WI38 (cell line): ENCODE measurements at regions not wholly inside any gene's neighbourhood (a gene's known extent, or its start where the extent isn't known, plus 50 kb on each side); places are given as distances from the start of the nearest gene placed in this dataset.

Experiments
- H3K4me3 ChIP-seq: 2 replicates; pipeline ENCODE4 v1.5.1; 2011; ENCODE audit warnings: low read depth, mild to moderate bottlenecking, control low read depth, low read length
- CTCF ChIP-seq: IDR thresholded peaks from 2 replicates; pipeline ENCODE4 v1.5.1; 2012; ENCODE audit warnings: low read depth, mild to moderate bottlenecking, control low read depth, low read length

- no peak overlapping the region for H3K4me3 ChIP-seq
- TF ChIP-seq CTCF, result no peak
Measured at GRCh38 chr1:213647864-213648650, 339.7 kb upstream of the PROX1 start.

DNA sequence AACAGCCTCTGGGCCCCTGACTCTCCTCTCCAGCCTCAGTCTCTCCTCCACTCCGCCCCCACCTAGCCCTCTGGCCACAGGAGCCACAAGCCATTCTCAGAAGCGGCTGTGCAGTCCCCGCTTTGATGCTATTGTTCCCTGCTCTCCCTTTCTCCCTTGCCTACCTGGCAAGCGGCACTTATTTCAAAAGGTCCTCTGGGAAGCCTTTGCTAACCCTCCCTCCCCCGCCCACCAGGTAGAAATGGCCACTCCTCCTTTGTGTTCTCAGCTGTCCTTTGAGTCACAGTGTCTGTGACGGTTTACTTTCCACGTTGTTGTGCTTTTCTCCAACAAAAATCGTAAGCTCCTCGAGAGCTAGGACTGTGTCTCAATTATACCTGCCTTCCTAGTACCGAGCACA lies 338.4 kb upstream of the PROX1 start:
- TF ChIP-seq CTCF, result no peak
- H3K4me3 ChIP-seq, result no peak overlapping the region

DNA sequence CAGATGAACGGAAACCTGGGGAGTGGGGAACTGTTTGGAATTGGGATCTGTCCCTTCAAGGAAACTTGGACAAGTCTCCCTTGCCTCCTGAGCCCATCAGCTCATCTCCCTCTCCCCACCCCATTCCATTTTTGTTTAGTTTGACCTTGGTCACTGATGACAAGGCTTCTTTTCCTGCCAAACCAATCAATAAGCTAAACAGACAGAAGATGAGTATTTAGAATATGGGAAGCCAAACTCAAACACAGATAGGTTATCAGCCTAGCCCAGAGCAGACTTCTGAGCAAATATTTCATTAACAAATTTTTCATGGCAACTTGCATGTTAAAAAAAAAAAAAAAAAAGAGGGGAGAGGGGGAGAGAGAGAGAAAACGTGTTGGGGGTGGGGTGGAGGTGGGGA lies 337.2 kb upstream of the PROX1 start:
- no peak for TF ChIP-seq CTCF
- H3K4me3 ChIP-seq, result no peak overlapping the region

- no peak overlapping the region for H3K4me3 ChIP-seq
- TF ChIP-seq CTCF, result no peak
Measured at GRCh38 chr1:213651077-213651476, 336.7 kb upstream of the PROX1 start.

DNA sequence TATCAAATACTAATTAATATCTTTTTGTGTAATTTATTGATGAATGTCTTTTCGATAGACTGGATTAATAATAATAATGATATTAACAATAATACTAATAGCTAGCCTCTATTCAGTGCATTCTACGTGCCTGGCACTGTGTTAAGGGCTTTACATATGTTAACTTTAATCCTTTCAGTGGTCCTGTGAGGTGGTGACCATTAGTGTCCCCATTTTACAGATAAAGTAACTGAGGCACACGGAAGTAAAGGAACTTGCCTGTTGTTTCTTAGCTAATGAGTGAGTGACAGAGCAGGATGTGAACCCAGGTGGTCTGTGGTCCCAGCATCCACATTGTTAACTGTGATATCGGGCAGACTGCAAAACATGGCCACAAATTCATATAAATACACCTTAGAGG lies 335.7 kb upstream of the PROX1 start:
- TF ChIP-seq CTCF, result no peak
- H3K4me3 ChIP-seq, result no peak overlapping the region

DNA sequence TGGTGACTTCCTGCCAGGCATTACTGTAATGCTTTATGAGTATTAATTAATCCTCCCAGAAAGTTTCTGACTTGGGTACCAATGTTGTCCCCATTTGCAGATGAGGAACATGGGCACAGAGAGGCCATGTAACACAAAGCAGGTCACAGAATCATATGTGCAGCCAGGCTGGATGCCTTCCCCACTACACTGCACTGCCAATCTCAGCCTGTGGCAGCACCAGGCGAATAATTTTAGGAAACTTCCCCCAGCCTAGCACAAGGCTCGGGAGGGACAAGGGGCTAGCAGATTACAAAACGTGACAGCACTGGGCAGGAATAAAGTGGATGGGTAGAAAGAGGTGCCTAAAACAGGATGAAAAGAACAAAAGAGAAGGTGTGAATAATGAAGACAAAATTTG lies 331.7 kb upstream of the PROX1 start:
- TF ChIP-seq CTCF, result no peak
- no peak overlapping the region for H3K4me3 ChIP-seq

DNA sequence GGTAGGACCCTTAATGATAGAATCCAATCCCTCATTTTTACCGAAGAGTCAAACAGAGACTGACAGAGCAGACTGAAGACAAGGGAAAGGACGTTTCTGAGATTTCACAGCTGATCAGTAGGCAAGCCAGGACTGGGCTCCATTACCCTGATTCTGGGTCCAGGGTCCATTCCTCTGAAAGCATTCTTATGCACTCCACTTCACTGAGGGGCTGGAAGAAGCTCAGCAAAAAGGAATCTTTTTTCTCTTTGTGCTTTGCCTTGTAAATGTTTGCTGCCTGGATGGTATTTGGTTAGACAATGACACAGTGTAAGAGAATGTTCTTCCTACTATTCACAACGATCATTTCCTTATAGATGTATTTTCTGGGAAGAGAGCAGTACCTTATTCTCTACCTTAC lies 331.3 kb upstream of the PROX1 start:
- TF ChIP-seq CTCF, result no peak
- H3K4me3 ChIP-seq, result no peak overlapping the region
